ENCODE measurements at regions not wholly inside any gene's neighbourhood (a gene's known extent, or its start where the extent isn't known, plus 50 kb on each side); places are given as distances from the start of the nearest gene placed in this dataset.
"Not testable (repeated sequence)": the region's sequence is repeated elsewhere in the genome, so short reads cannot be mapped to it uniquely, and the experiment has no call there.

GRCh38 chrX:79477691-79478090 is 110.6 kb upstream of the ITM2A start:
- no peaks in the 10 kb centered on the region for H3K36me3 ChIP-seq

DNA sequence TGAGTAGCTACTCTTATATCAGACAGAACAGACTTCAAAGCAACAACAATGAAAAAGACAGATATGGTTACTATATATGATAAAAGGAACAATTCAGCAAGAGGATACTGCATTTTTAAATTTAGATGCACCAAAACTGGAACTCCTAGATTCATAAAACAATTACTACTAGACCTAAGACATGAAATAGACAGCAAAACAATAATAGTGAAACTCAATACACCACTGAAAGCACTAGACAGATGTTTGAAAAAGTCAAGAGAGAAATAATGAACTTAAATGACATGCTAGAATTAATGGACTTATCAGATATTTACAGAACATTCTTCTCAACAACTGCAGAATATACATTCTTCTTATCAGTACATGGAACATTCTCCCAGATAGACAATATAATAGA is 99.5 kb upstream of the ITM2A start:
- Mint-ChIP-seq H3K27ac (no peak overlapping the region), H3K4me3 (no peak overlapping the region), H3K9me3 (peaks cover 7% of the 10 kb centered on the region), H3K4me1 (no peaks in the 10 kb centered on the region), H3K36me3 (no peaks in the 10 kb centered on the region), H3K27me3 (ENCODE audit: insufficient read depth, low read depth) (no peaks in the 10 kb centered on the region)
- no peak overlapping the region for H3K27ac ChIP-seq
- DNase-seq (ENCODE audit: low spot score), result no peak
- no peak overlapping the region for H2AFZ ChIP-seq (replicated peaks)
- no peaks in the 10 kb centered on the region for H3K4me1 ChIP-seq
- no peak overlapping the region for H3K9ac ChIP-seq
- no peak overlapping the region for H3K4me3 ChIP-seq
- no peaks in the 10 kb centered on the region for H3K27me3 ChIP-seq
- TF ChIP-seq EZH2phosphoT487 (IDR thresholded peaks at IDR 0.05) (no peak), EZH2 (IDR thresholded peaks at IDR 0.05) (no peak), CTCF (IDR thresholded peaks at IDR 0.05) (no peak)
- H3K36me3 ChIP-seq, result no peaks in the 10 kb centered on the region
- no peaks in the 10 kb centered on the region for H3K79me2 ChIP-seq (ENCODE audit: low read depth)
- H3F3A ChIP-seq (ENCODE audit: low read depth), result no peaks in the 10 kb centered on the region
- no peaks in the 10 kb centered on the region for H4K20me1 ChIP-seq (ENCODE audit: low read depth)
- H3K4me2 ChIP-seq, result no peak overlapping the region
- peaks cover 8% of the 10 kb centered on the region for H3K9me3 ChIP-seq (ENCODE audit: low read depth)

More at GRCh38 chrX:79477691-79478090, 110.6 kb upstream of the ITM2A start:
- Mint-ChIP-seq H3K36me3 (no peaks in the 10 kb centered on the region), H3K4me1 (no peaks in the 10 kb centered on the region), H3K9me3 (no peaks in the 10 kb centered on the region), H3K27ac (no peak overlapping the region), H3K27me3 (ENCODE audit: insufficient read depth, low read depth) (no peaks in the 10 kb centered on the region), H3K4me3 (no peak overlapping the region)
- no peak for TF ChIP-seq CTCF (IDR thresholded peaks at IDR 0.05)
- no peak for TF ChIP-seq EZH2 (IDR thresholded peaks at IDR 0.05)
- no peak for TF ChIP-seq EZH2phosphoT487 (IDR thresholded peaks at IDR 0.05)
- Histone ChIP-seq H4K20me1 (ENCODE audit: low read depth) (no peaks in the 10 kb centered on the region), H3K79me2 (ENCODE audit: low read depth) (no peaks in the 10 kb centered on the region), H3K27ac (no peak overlapping the region), H3F3A (ENCODE audit: low read depth) (no peaks in the 10 kb centered on the region), H3K4me2 (no peak overlapping the region), H3K4me3 (no peak overlapping the region), H3K4me1 (no peaks in the 10 kb centered on the region), H3K9ac (no peak overlapping the region), H2AFZ (replicated peaks) (no peak overlapping the region), H3K27me3 (no peaks in the 10 kb centered on the region), H3K9me3 (ENCODE audit: low read depth) (peaks cover 6% of the 10 kb centered on the region)
- DNase-seq (ENCODE audit: low spot score), result no peak

DNA sequence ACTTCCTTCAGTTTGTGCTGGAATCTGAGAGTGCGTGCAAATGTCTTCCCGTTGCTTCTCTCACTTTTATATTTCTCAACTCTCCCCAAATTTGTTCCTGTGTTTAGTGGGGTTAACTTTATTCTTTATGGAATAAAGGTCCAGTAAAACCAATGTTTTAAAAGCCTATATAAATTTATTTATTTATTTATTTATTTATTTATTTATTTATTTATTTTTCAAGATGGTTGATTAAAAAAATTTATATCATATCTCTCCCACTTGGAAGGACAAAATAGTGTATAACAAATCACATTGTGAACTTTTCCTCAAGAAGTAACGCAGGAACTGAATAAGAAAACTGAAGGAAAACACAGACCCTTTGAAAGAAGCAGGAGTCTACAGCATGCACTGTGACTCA is 95.3 kb upstream of the ITM2A start:
- H3K4me2 ChIP-seq, result no peak overlapping the region
- no peak overlapping the region for H3K27ac ChIP-seq
- no peaks in the 10 kb centered on the region for H3K27me3 ChIP-seq
- no peaks in the 10 kb centered on the region for H3K4me1 ChIP-seq
- no peak overlapping the region for H3K4me3 ChIP-seq
- H3F3A ChIP-seq (ENCODE audit: low read depth), result no peaks in the 10 kb centered on the region
- no peaks in the 10 kb centered on the region for H3K36me3 Mint-ChIP-seq
- no peak overlapping the region for H3K27ac Mint-ChIP-seq
- no peaks in the 10 kb centered on the region for H3K27me3 Mint-ChIP-seq (ENCODE audit: insufficient read depth, low read depth)
- no peak overlapping the region for H3K4me3 Mint-ChIP-seq
- H3K9me3 Mint-ChIP-seq, result peaks cover 9% of the 10 kb centered on the region
- no peaks in the 10 kb centered on the region for H3K4me1 Mint-ChIP-seq
- no peak for DNase-seq (ENCODE audit: low spot score)
- peaks cover 5% of the 10 kb centered on the region for H3K36me3 ChIP-seq
- no peak for TF ChIP-seq EZH2 (IDR thresholded peaks at IDR 0.05)
- TF ChIP-seq CTCF (IDR thresholded peaks at IDR 0.05), result no peak
- no peak for TF ChIP-seq EZH2phosphoT487 (IDR thresholded peaks at IDR 0.05)
- H3K9ac ChIP-seq, result no peak overlapping the region
- peaks cover 30% of the 10 kb centered on the region for H3K9me3 ChIP-seq (ENCODE audit: low read depth)
- H4K20me1 ChIP-seq (ENCODE audit: low read depth), result no peaks in the 10 kb centered on the region
- no peaks in the 10 kb centered on the region for H3K79me2 ChIP-seq (ENCODE audit: low read depth)
- H2AFZ ChIP-seq (replicated peaks), result no peak overlapping the region

GRCh38 chrX:79456593-79456992 is 89.5 kb upstream of the ITM2A start:
- not testable (repeated sequence) for H3K36me3 ChIP-seq; H2AFZ ChIP-seq (replicated peaks); H3K4me1 ChIP-seq; H4K20me1 ChIP-seq (ENCODE audit: low read depth); H3K36me3 Mint-ChIP-seq; H3K4me1 Mint-ChIP-seq; H3K4me2 ChIP-seq; H3K4me3 Mint-ChIP-seq; H3K27me3 ChIP-seq; H3K79me2 ChIP-seq (ENCODE audit: low read depth); H3K27ac ChIP-seq; H3K9me3 Mint-ChIP-seq; H3K4me3 ChIP-seq; H3K9ac ChIP-seq; H3K27me3 Mint-ChIP-seq (ENCODE audit: insufficient read depth, low read depth); H3K27ac Mint-ChIP-seq; DNase-seq (ENCODE audit: low spot score); H3F3A ChIP-seq (ENCODE audit: low read depth)
- H3K9me3 ChIP-seq (ENCODE audit: low read depth), result peaks cover 22% of the 10 kb centered on the region
